IPS DF 19.7 (cell line): ENCODE measurements at regions not wholly inside any gene's neighbourhood (a gene's known extent, or its start where the extent isn't known, plus 50 kb on each side); places are given as distances from the start of the nearest gene placed in this dataset.

Experiments
- DNase-seq: peaks from one replicate; pipeline ENCODE4 v3.0.0-alpha.2; 2013; ENCODE audit warnings: low read depth, low spot score

DNA sequence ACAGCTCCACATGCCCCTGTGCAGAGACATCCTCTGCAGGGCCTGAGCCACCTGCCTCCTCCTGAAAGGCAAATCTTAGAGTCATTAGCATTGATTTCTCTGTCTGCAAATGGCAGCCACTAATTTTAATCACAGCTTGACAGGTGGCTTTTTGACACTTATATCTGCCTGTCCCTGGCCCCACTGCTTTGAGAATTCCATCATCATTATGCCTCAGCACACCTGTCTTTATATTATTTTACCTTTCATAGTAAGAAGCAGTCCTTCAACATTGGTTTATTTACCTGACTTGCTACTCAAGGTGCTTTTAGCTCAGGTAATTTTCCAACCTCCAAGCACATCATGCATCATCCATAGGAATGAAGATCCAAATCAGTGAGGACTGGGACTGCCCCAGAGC, 451.3 kb downstream of the MTRR start:
- no peak for DNase-seq

DNA sequence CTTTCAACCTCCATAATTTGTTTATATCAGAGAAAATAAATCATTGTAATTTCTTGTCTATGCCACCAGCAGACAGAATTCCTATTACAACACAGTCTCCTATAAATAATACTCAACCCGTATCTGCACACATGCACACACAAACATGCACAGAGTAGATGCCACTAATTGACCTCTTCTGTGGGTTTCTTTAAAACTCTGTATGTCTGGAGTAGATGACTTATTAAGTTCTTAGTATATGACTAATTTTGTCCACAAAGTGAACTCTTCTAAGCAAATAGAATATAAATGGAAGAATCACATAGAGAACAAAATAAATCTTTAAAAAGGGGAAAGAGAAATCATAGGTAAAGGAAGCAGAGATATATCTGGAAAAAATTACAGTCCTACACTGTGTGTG, 452.3 kb downstream of the MTRR start:
- no peak for DNase-seq

DNA sequence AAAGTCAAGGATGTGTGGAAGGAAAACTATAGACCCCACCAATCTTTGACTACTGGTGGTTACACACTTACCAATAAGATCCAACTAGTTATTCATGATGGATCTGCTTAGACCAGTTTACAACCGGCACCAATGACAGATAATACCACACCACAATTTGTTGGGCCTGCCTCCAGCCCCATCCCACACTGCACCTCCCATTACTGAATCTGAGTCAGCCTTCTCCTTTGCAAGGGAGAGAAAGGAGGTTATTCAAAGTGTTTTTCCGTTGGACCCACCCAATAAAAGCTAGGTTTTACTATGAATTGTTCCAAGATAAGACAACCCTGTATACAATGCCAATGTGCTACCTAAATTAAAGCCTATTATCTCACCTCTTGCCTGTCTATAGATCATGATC, 453.5 kb downstream of the MTRR start:
- DNase-seq: no peak

DNA sequence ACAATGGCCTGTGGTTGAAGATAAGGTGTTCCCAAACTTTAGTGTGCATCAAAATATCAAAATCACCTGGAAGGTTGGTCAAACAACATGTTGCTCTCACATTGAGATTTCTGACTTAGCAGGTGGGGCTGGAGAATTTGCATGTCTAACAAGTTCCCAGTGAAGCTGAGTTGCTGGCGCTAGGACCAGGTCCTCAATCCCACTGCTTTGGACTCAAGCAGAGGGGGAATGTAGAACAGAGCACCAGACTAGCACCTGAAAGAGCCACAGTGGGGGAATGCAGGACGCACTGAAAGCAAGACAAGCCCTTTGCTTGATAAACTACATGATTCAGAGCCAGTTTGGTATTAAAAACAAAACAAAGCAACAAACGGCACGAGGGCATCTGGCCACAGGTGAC, 458.1 kb downstream of the MTRR start:
- no peak for DNase-seq

DNA sequence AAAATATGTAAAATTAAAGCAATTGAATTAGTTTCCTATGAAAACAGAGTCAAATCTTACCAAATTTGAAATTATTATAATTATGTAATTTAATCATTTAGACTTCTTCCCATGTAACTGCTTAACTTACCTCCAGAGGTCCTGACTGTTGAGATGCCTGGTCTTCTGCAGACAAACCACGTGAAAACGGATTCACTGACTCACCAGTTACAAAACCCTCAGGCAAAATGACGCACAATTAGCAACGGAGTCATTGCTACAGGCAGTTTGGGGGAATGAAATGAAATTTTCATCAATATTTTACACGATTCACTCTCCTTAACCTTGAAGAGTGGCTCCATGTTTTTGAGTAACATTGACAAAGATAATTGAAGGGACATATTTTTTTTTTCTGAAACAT, 460.8 kb downstream of the MTRR start:
- no peak for DNase-seq

DNA sequence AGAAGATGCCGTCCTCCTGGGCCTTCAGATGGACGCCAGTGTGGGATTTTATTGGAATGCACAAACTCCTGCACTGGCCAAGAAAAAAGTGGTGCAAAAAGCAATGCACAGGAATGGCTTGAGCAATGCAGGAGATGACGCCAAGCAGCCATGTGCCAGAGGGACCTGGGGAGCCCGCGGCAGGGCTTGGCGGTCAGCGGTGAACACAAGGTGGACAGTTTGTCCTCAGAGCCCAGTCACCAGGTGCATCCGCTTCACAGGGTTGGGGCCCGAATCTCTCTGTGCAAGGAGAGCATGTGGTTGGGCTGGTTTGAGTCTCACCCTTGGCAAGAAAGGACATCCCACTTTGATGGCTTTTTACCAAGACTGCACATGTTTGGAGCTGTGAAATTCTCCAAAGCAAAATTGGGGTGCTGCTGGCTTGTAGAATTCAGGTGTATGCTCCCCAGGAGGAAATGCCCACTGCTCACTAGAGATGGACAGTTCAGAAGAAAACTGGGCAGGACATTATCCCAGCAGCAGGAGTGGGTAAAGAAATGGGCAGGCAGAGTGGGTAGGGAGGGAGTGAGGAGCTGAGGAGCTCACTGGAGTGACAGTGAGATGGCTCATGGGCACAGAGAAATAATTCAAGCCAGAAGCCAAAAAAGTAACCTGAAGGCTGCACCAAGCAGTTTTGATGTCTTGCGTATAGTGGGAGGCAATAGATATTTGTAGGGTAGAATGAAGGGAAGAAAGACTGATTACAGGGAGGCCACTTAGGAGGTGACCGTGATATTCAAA, 463.9 kb downstream of the MTRR start:
- no peak for DNase-seq

DNA sequence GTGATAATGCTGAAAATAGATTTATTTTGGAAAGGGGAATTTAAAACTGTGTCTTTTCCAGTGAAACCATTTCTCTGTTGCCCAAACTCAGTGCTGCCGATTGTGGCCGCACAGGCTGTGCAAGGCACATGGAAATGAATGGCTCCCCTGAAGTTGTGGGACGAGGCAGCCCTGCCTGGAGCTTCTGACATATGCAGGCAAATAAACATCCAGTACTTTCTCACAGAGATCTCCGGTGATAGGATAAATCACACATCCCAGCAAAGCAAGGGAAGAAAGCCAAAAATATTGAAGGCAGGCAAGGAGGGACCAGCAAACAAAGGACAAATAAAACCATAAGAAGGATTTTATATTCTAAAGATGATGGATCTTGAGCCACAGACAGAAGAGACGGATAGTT, 464.5 kb downstream of the MTRR start:
- DNase-seq: no peak

DNA sequence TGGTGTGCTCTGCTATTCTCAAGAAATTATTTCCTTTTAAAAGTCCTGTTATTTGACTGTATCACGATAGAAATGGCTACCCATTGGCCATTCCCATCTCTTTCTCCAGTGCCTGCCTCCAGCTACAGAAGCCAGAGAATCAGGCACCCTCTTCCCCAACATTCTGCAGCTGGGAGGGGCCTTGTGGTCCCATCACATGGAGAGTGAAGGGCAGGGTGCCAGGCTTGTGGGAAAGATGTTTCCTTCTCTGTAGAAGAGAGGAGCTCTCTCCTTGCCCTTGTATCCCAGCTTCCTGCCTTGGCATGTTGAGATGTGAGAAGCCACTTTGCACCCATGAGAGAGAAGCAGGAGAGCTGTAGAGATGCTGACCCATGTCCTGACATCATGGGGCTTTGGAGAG, 465.0 kb downstream of the MTRR start:
- no peak for DNase-seq

DNA sequence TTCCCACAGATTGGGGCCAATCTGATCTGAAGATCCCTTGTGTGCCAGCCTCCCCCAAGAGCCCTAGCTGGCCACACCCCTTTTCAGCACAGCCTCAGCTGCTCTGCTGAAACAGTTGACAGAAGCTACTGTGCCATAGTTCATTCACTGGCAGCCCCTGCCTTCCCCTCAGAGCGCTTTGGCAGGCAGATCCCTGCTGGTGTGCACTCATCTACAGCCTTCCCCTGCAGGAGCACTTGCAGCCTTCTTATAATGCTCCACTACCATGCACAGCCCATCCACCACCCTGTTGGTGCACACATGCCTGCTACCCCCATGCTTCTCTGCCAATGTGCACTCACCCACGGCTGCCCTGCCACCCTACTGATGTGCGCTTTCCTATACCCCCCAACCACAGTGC, 471.3 kb downstream of the MTRR start:
- no peak for DNase-seq

DNA sequence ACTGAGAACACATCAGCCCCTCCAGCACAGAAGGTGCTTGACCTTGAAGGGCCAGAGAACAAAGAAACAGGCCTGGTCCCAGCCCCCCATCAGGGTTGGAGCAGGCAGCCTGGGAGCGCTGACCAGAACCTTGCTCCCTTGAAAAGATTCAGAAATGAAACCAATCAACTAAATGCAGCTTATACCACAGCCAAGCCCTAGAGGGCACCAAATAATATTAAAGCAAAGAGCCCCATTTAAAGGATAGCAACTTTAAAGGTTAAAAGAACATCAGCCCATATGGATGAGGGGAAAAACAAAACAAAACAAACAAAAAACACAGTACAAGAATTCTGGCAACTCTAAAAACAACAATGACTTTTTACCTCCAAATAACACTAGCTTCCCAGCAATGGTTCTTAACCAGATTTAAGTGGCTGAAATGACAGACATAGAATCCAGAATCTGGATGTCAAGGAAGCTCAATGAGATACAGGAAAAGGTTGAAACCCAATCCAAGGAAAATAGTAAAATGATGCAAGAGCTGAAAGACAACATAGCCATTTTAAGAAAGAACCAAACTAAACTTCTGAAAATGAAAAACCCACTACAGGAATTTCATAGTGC, 471.9 kb downstream of the MTRR start:
- no peak for DNase-seq

DNA sequence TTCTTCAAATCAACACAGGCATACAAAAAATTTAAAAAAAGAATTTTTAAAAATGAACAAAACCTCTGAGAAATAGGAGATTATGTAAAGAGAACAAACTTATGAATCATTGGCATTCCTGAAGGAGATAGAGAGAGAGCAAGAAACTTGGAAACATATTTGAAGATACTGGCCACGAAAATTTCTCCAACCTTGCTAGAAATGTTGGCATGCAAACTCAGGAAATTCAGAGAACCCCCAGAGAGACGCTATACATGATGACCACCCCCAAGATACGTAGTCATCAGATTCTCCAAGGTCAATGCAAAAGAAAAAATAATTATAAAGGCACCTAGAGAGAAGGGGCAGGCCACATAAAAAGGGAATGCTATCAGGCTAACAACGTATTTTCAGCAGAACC, 472.5 kb downstream of the MTRR start:
- DNase-seq: no peak

DNA sequence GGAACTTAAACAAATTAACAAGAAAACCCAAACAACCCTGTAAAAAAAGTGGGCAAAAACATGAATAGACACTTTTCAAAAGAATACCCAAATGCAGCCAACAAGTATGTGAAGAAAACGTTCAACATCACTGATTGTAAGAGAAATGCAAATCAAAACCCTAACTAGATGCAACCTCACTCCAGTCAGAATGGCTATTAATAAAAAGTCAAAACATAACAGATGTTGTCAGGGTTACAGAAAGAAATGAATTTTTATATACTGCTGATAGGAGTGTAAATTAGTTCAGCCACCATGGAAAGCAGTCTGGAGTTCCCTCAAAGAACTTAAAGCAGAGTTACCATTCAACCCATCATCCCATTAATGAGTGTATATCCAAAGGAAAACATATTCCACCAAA, 479.0 kb downstream of the MTRR start:
- no peak for DNase-seq

DNA sequence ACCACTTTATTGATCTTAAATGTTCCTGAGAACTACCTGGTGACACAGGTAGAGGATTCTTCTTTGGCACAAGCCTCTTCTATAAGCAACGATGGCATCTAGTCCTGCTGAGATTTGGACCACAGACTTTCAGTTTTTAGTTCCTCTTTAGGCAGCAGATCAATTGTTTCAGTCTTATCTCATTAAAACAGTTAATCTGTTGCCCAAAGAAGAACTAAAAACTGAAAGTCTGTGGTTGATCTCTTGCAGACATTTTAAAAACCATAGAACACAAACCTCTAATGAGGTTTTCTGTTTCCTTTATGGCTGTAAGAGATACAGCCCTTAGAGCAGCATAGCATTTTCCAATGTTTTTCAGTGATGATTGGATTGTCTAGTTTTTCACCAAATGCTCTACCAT, 480.9 kb downstream of the MTRR start:
- DNase-seq: no peak

DNA sequence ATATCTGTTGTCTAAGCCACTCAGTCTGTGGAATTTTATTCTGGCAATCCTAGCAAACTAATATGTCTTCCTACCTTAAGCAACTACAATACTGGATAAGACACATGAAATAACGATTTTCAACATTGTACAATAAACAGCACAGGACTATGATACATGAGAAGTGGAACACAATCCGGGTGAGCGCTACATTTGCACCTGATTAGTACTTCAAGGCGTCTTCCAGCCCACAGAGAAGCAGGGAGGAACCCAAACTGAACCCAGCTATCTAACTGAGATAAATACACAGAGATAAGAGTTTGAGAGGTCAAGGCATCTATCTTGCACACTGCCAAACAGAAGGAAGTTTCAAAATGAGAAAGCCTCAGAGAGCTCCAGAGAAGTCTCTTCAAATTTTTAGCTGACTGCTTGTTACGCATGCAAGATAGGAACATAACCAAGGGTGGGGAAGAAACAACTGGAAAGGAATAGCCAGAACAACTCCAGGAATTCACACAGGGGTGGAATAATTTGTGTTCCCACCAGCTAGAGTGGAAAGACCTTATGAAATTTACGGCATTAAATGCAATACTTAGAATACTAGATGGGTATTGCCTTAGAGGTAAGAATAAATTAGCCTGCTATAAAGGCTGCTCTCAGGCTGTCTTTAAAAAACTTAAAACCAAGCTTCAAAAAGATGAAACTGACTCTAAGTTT, 481.8 kb downstream of the MTRR start:
- no peak for DNase-seq

DNA sequence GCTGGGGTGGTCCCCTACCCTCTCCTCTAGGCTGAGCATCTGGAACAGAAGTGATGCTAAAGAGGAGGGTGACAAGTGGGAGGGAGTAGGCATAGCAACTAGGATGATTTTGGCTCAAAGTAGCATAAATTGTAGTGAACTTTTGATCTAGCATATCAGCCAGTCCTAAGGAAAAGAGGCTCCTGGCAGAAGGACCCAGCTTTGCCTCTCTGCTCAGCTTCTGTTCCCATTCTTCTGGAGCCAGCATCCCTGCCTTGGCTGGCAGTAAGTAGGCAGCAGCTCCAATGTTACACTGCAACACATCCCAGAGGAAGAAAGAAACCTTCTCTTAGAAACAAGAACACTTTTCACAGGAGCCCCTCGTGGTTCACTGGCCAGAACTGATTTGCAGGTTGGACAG, 487.0 kb downstream of the MTRR start:
- DNase-seq: no peak

DNA sequence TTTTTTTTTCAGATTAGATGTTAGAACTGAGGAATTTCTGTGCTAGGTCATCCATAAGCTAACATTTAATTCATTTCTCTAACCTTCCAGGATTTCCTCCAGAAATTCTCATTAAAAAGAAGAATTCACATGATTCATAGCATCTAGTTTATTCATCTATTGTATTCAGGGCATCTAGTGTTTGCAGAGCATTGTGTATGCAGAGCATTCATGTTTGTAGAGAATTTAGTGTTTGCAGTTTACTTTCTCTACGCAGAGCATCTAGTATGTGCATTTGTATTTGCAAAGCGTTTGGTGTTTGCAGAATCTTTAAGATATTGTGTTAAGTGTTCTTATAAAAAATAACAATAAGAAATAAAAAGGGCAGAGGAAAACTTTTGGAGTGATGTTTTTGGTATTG, 491.1 kb downstream of the MTRR start:
- DNase-seq: no peak

DNA sequence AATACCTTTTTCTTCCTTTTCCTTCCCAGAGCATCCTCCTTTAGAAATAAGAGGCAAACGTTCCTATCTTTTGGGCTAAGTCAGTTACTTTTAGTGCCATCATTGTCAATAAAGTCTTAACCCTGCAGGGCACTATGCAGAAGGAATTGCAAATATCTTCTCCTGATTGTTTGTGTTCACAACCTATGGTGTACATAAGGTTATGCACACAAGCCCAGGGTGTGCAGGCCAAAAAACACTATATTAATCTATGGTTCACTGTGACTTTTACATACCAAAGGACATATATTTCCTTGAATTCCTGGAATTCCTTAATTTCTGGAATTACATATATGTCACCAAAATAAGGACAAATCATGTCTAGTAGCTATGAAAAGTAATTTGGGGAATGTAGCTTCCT, 493.5 kb downstream of the MTRR start:
- DNase-seq: no peak

DNA sequence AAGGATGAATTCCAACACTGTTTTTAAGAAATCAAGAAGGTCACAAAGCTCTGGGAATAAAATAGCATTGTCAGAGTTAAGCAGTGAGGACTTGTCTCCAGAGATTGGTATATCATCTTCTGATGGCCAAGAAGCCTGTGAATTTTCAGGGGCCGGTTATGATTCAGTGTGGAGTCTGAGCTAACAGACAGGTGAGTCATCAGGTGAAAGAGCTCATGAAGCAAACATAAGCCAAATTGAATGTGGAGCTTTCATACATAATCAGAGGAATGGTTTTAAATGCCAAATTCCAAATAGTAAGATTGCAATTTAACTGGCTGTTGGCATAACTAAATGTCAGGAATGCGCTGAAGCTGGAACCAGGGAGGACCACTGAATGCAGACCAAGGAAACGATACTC, 494.2 kb downstream of the MTRR start:
- no peak for DNase-seq

DNA sequence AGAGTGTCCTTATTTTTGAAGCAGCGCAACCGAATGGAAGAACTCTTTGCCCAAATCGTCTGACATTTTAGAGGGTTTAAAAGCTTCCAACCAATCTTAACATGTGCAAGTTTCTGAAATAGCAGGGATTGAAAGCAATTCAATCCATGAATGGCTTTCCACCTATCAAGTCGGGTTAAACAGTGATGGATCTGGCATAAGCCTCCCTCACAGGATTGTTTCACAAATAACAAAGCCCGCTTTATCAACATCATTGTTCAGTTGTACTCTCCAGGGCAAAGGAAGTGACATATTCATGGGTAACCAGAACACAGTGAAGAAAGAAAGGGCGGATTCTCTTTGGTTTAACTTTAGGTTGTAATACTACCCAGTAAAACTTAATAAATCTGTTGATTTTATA, 497.3 kb downstream of the MTRR start:
- DNase-seq: no peak

DNA sequence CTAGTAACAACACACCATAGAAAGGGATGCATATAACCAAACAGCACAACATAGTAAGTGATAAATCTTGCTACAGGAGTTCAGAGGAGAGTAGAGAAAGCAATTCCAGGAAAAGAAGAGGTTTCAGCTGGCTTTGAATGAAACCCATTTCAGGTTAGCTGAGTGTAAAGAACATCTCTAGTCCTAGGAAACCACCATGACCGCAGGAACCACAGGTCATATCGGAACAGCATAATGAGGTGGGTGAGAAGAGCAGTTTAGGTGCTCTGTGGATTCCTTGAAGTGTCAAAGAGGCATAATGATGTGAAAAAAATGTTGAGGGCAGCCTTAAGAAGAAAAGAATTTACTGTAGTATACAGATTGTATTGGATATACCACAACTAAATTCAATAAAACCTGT, 507.5 kb downstream of the MTRR start:
- no peak for DNase-seq

DNA sequence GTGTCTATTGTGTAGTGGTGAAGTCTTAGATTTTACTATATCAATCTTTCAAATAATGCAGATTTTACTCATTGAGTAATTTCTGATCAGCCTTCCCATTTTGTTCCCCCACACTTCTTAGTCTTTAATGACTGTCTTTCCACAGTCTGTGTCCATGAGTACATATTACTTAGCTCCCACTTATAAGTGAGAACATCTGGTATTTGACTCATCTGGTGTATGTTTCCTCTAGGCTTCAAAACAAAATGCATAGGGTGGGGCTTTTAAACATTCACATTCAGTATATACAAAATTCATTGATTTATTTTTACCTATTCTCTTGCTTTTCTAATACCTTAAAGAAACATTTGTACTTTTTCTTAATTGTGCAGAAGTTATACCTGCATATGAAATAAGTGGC, 513.0 kb downstream of the MTRR start:
- no peak for DNase-seq

DNA sequence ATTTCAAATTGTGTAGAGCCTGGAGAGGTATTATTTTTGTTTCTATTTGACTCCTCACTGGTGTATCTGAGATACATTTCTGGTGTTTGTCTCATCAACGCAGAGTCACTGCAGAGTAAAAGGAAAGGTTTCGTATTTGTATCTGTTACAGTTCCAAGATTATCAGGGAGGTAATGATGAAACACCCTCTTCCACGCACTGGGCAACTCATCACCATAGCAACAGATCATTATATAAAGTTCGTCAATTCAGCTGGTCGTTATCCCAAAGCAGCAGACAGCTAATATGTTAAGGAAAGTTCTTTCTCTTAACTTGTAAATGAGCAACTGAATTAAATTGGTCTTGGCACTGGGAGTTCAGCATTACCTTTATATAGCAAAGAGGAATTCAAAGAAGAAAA, 513.5 kb downstream of the MTRR start:
- DNase-seq: no peak

DNA sequence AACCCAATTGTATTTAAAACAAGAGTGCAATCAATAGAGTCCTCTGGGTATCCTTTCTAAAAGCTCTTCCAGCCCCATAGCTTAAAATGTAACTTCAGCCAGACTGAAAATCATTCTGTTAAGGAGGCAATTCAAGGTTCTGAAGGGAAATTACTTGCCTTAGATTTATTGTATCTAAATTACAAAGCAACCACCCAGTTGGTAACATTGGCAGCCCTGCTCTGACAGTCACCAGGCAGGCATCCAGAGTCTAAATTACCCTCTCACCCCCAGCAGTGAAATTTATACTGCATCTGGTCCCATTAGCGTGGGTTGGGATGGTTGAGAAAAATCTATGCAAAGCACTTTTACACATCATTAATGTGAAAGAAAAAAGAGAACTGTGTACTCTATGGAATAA, 514.7 kb downstream of the MTRR start:
- DNase-seq: no peak
